ENCODE measurements at regions not wholly inside any gene's neighbourhood (a gene's known extent, or its start where the extent isn't known, plus 50 kb on each side); places are given as distances from the start of the nearest gene placed in this dataset.

GRCh38 chr7:13540429-13540828, 449.0 kb downstream of the ETV1 start:
- TF ChIP-seq SIN3A (IDR thresholded peaks at IDR 0.05; ENCODE audit: borderline replicate concordance, insufficient read depth, low read length): no peak
- no peak for TF ChIP-seq POLR2AphosphoS5 (IDR thresholded peaks at IDR 0.05; ENCODE audit: low read depth, low read length)
- no peak for TF ChIP-seq TAF1 (IDR thresholded peaks at IDR 0.05; ENCODE audit: borderline replicate concordance, insufficient read depth, low read length)
- no peak for TF ChIP-seq REST (IDR thresholded peaks at IDR 0.05; ENCODE audit: insufficient read depth in 1 of 2, low read depth in 2 of 2, low read length in 2 of 2)
